SKM-1 treated with dmso at 0.1 percent for 144 hours (cell line): ENCODE measurements at regions not wholly inside any gene's neighbourhood (a gene's known extent, or its start where the extent isn't known, plus 50 kb on each side); places are given as distances from the start of the nearest gene placed in this dataset.

Experiments
- DNase-seq: peaks from one replicate; lab custom pipeline; 2025; ENCODE audit not compliant: unreplicated experiment; lab: John Stamatoyannopoulos, UW

GRCh38 chr7:53940483-53940882 is 601.7 kb upstream of the VSTM2A start:
- DNase-seq: no peak

GRCh38 chr7:53947732-53948131 is 594.4 kb upstream of the VSTM2A start:
- no peak for DNase-seq

GRCh38 chr7:53965716-53966115 is 576.5 kb upstream of the VSTM2A start:
- no peak for DNase-seq

- DNase-seq: no peak
Measured at GRCh38 chr7:53983480-53983879, 558.7 kb upstream of the VSTM2A start.

DNA sequence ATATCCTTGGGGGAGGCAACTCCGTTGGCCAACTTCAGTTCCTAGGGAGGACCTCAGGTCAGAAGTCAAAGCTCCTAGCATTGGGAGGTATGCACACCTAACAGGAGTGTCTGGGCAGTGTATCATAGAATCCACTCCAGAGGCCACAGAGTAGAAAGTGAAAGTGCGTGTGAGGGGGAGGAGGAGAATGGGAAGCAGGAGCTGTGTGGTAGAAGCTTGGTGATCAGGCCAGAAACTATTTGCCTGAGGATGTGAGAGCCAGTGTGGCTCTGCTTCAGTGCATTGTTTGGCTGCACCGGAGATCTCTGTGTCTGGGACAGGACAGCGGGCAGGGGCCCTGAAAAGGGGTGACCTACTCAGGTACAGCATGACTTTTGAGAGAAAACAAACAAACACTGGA is 557.4 kb upstream of the VSTM2A start:
- DNase-seq: no peak

DNA sequence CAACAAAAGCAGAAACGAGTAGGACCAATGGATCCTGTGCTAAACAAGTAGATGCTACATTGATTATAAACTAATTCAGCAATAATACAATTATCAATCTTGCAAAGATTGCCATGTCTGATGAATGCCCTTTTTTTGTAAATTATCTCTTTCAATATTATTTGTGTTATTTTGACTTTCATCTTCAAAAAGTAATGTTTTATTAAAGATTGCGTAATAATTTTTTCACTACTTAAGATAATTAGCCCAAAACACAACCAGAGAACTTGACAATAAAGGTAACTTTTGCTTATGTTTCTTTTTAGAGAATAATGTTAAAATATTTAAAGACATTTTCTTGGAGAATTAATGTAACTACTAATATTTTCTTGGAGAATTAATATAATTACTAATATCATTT is 553.8 kb upstream of the VSTM2A start:
- DNase-seq: no peak

- no peak for DNase-seq
Measured at GRCh38 chr7:53993224-53993623, 549.0 kb upstream of the VSTM2A start.

- peak; percentile 85 for DNase-seq
Measured at GRCh38 chr7:53996876-53997275, 545.3 kb upstream of the VSTM2A start.

DNA sequence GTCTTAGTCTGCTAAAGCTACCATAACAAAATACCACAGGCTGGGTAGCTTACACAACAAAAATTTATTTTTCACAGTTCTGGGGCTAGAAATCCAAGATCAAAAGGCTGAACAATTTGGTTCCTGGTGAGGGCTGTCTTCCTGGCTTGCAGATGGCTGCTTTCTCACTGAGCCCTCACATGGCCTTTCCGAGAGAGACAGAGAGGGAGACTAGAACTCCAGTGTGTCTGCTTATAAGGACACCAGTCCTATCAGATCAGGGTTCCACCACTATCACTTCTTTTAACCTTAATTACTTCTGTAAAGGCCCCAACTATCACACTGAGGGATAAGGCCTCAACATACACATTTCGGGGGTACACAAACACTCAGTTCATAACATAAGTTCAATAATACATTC is 527.4 kb upstream of the VSTM2A start:
- no peak for DNase-seq

DNA sequence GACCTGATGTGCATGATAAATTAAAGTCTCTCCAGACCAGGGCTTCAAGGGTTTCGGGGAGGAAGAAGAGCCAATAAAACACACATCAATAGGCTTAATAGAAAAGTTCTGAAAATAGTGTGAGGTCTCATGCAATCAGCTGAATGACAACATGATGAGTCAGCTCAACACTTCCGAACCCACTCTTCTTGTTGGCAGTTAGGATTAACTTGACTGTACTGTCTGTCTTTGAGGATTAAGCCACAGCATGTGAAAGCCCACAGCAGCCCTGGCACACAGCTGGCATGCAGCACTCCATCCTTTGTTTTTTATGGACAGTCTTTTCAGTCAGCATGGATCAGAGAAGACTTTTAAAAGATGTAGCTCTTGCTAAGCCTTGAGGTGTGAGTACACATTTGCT is 526.9 kb upstream of the VSTM2A start:
- no peak for DNase-seq

- no peak for DNase-seq
Measured at GRCh38 chr7:54037873-54038272, 504.3 kb upstream of the VSTM2A start.

- no peak for DNase-seq
Measured at GRCh38 chr7:54060643-54061042, 481.5 kb upstream of the VSTM2A start.

GRCh38 chr7:54066643-54067042 is 475.5 kb upstream of the VSTM2A start:
- no peak for DNase-seq

DNA sequence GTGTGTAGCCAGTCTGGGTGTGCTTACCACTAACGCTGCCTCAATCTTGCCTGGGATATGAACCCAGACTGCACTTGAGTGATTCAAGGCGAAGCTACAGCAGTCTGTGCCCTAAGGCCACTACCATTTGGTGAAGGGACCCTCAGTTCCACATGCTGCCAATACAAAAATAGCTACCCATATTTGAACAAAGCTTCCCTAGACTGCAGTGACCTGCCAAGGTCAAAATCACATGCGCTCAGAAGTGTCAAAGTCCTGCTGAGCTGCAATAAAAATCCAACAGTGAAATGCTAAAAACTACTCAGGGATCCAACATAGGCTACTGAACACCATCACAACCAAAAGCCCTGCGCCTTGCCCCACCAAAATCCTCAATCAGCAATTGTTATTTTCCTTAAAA is 472.3 kb upstream of the VSTM2A start:
- DNase-seq: no peak

- DNase-seq: no peak
Measured at GRCh38 chr7:54072710-54073109, 469.5 kb upstream of the VSTM2A start.

GRCh38 chr7:54076616-54077015 is 465.6 kb upstream of the VSTM2A start:
- DNase-seq: no peak

DNA sequence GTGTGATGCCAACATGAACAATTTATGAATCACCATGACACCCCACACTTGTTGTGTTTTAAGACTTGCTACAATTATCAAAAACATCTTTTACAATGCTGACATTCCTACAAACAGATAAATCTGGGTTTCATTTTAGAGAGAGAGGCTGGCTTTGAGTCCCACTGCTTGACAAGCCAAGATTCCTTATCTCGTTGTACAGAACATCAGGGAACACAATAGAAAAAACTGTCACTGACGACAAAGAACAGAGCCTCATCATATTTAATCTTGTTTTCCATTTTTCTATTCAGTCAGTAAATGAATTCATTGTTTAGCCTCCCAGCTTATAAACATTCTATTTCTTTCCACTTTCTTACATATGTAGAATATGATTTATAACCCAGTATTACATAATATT is 461.6 kb upstream of the VSTM2A start:
- DNase-seq: no peak

DNA sequence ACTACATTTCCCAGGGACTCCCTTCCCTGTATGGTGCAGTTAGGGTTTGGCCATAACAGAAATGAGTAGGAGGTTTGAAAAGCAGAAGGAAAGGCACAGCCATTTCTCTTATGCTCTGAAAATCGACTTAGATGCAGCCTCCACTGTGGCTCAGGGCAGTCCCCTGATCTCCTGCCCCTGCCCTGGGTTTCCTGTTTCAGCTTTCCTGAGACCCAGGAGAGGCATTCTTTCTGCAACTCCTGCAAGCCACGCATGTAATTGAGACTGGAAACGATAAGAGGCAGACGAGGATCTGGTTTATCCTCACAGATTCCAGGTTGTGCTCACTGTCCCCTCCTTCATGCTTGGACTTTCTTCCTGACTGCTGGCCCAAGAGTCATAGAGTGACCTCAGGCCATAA is 461.2 kb upstream of the VSTM2A start:
- DNase-seq: no peak

- no peak for DNase-seq
Measured at GRCh38 chr7:54084340-54084739, 457.8 kb upstream of the VSTM2A start.

- no peak for DNase-seq
Measured at GRCh38 chr7:54090652-54091213, 451.4 kb upstream of the VSTM2A start.

GRCh38 chr7:54091322-54091721 is 450.9 kb upstream of the VSTM2A start:
- DNase-seq: no peak

- no peak for DNase-seq
Measured at GRCh38 chr7:54097886-54098285, 444.3 kb upstream of the VSTM2A start.

DNA sequence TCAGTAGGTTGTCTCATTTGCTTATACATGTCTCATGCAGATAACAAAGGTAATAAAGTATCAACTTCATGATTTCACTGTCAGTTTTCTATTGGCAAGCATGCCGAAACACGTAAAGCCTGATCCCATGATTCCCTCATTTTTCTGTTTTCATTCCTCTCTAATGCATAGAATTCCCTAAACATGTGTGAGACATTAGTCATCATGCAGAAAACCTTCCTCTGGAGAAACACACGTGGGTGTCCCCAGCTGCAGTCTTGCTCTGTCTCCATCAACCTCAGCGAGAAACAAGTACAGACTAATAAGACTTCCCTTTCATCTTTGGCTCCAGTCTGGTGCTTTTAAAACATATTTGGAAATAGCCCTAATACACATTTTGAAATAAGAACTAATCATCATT is 432.7 kb upstream of the VSTM2A start:
- DNase-seq: no peak
